H9 (cell line): ENCODE measurements at regions not wholly inside any gene's neighbourhood (a gene's known extent, or its start where the extent isn't known, plus 50 kb on each side); places are given as distances from the start of the nearest gene placed in this dataset.

Source experiments
- DNase-seq: peaks from one replicate; pipeline ENCODE4 v3.0.0-alpha.2; 2017
- H2AFZ ChIP-seq: one replicate; pipeline ENCODE4 v1.6.1; 2013; ENCODE audit warnings: mild to moderate bottlenecking, low read length, control low read depth, moderate library complexity
- H2AK5ac ChIP-seq: 2 replicates; pipeline ENCODE4 v1.6.1; 2013; ENCODE audit warnings: low read length, control low read depth, mixed read lengths; ENCODE audit not compliant: insufficient read length
- H2BK120ac ChIP-seq: one replicate; pipeline ENCODE4 v1.6.1; 2013; ENCODE audit warnings: low read depth, mild to moderate bottlenecking, low read length, control low read depth, inconsistent platforms; ENCODE audit not compliant: poor library complexity, severe bottlenecking
- H2BK12ac ChIP-seq: 2 replicates; pipeline ENCODE4 v1.6.1; 2013; ENCODE audit warnings: low read length, control low read depth, mixed read lengths, low read depth; ENCODE audit not compliant: insufficient read length
- H2BK15ac ChIP-seq: 2 replicates; pipeline ENCODE4 v1.6.1; 2013; ENCODE audit warnings: low read depth, low read length, control low read depth
- H2BK20ac ChIP-seq: one replicate; pipeline ENCODE4 v1.6.1; 2013; ENCODE audit warnings: low read depth, mild to moderate bottlenecking, low read length, control low read depth, inconsistent platforms; ENCODE audit not compliant: poor library complexity, severe bottlenecking
- H2BK5ac ChIP-seq: 2 replicates; pipeline ENCODE4 v1.6.1; 2013; ENCODE audit warnings: low read length, control low read depth, mixed read lengths; ENCODE audit not compliant: insufficient read length
- H3K14ac ChIP-seq: 2 replicates; pipeline ENCODE4 v1.6.1; 2013; ENCODE audit warnings: low read length, control low read depth; ENCODE audit not compliant: insufficient read depth
- H3K18ac ChIP-seq: 2 replicates; pipeline ENCODE4 v1.6.1; 2013; ENCODE audit warnings: low read depth, mild to moderate bottlenecking, mixed read lengths, low read length, control low read depth; ENCODE audit not compliant: insufficient read length
- H3K23ac ChIP-seq: 2 replicates; pipeline ENCODE4 v1.6.1; 2013; ENCODE audit warnings: low read length, control low read depth, mixed read lengths, low read depth; ENCODE audit not compliant: insufficient read length
- H3K23me2 ChIP-seq: 2 replicates; pipeline ENCODE4 v1.6.1; 2013; ENCODE audit warnings: low read depth, mild to moderate bottlenecking, mixed read lengths, low read length, control low read depth; ENCODE audit not compliant: insufficient read length, poor library complexity, severe bottlenecking
- H3K27ac ChIP-seq: 2 replicates; pipeline ENCODE4 v1.5.1; 2013; ENCODE audit warnings: low read length, control low read depth, mixed read lengths, low read depth; ENCODE audit not compliant: insufficient read length
- H3K27me3 ChIP-seq: 2 replicates; pipeline ENCODE4 v1.6.1; 2013; ENCODE audit warnings: low read length, control low read depth, inconsistent platforms; ENCODE audit not compliant: insufficient read depth
- H3K4ac ChIP-seq: 2 replicates; pipeline ENCODE4 v1.6.1; 2013; ENCODE audit warnings: low read depth, mild to moderate bottlenecking, control low read depth, inconsistent platforms, low read length, moderate library complexity
- H3K4me1 ChIP-seq: 2 replicates; pipeline ENCODE4 v1.6.1; 2013; ENCODE audit warnings: low read length, control low read depth, inconsistent platforms; ENCODE audit not compliant: insufficient read depth
- H3K4me2 ChIP-seq: 2 replicates; pipeline ENCODE4 v1.6.1; 2013; ENCODE audit warnings: low read length, control low read depth, mixed read lengths; ENCODE audit not compliant: insufficient read length, insufficient read depth
- H3K56ac ChIP-seq: 2 replicates; pipeline ENCODE4 v1.6.1; 2013; ENCODE audit warnings: low read depth, mild to moderate bottlenecking, mixed read lengths, low read length, control low read depth; ENCODE audit not compliant: insufficient read length
- H3K79me1 ChIP-seq: 2 replicates; pipeline ENCODE4 v1.6.1; 2013; ENCODE audit warnings: low read depth, mild to moderate bottlenecking, moderate library complexity, low read length, control low read depth, inconsistent platforms; ENCODE audit not compliant: insufficient read depth, poor library complexity, severe bottlenecking
- H3K79me2 ChIP-seq: 2 replicates; pipeline ENCODE4 v1.6.1; 2013; ENCODE audit warnings: low read length, control low read depth, inconsistent platforms; ENCODE audit not compliant: insufficient read depth
- H3K9ac ChIP-seq: 2 replicates; pipeline ENCODE4 v1.6.1; 2013; ENCODE audit warnings: low read length, control low read depth, mixed read lengths; ENCODE audit not compliant: insufficient read length; ENCODE audit errors: extremely low read depth
- H3K9me3 ChIP-seq: one replicate; pipeline ENCODE4 v1.6.1; 2013; ENCODE audit warnings: low read depth, low read length, inconsistent platforms; ENCODE audit not compliant: control insufficient read depth
- H3T11ph ChIP-seq: one replicate; pipeline ENCODE4 v1.6.1; 2013; ENCODE audit warnings: mild to moderate bottlenecking, low read length, control low read depth, inconsistent platforms
- H4K20me1 ChIP-seq: one replicate; pipeline ENCODE4 v1.6.1; 2013; ENCODE audit not compliant: control insufficient read depth, insufficient read length, insufficient read depth
- H4K5ac ChIP-seq: 2 replicates; pipeline ENCODE4 v1.6.1; 2013; ENCODE audit warnings: low read depth, mild to moderate bottlenecking, mixed read lengths, low read length, control low read depth; ENCODE audit not compliant: insufficient read length
- H4K8ac ChIP-seq: replicated peaks from 2 replicates; pipeline ENCODE4 v1.6.1; 2013; ENCODE audit warnings: low read length, control low read depth, mixed read lengths, low read depth; ENCODE audit not compliant: insufficient read length
- H4K91ac ChIP-seq: 2 replicates; pipeline ENCODE4 v1.6.1; 2013; ENCODE audit warnings: low read depth, mild to moderate bottlenecking, moderate library complexity, mixed read lengths, low read length, control low read depth; ENCODE audit not compliant: insufficient read length
- H3K27ac Mint-ChIP-seq, 3 experiments: 2 replicates in 2 of 3; 3 replicates in 1 of 3; pipeline ENCODE4 v1.8.0; 2020 to 2021; ENCODE audit warnings: mixed read lengths in 3 of 3, mild to moderate bottlenecking in 1 of 3, moderate library complexity in 1 of 3
- H3K27me3 Mint-ChIP-seq: 2 replicates; pipeline ENCODE4 v1.8.0; 2021; ENCODE audit warnings: low read depth, mild to moderate bottlenecking, moderate library complexity, mixed read lengths
- H3K36me3 Mint-ChIP-seq, 3 experiments: 2 replicates in 2 of 3; 3 replicates in 1 of 3; pipeline ENCODE4 v1.8.0; 2020 to 2021; ENCODE audit warnings: low read depth in 3 of 3, mixed read lengths in 3 of 3; ENCODE audit not compliant: insufficient read depth in 1 of 3
- H3K4me1 Mint-ChIP-seq, 2 experiments: 2 replicates each; pipeline ENCODE4 v1.8.0; 2020; ENCODE audit warnings: mixed read lengths in 2 of 2
- H3K4me3 Mint-ChIP-seq, 2 experiments: 2 replicates in 1 of 2; 3 replicates in 1 of 2; pipeline ENCODE4 v1.8.0; 2020 to 2021; ENCODE audit warnings: mild to moderate bottlenecking in 2 of 2, mixed read lengths in 2 of 2, moderate library complexity in 1 of 2
- H3K9me3 Mint-ChIP-seq, 2 experiments: 2 replicates in 1 of 2; 3 replicates in 1 of 2; pipeline ENCODE4 v1.8.0; 2020; ENCODE audit warnings: mild to moderate bottlenecking in 2 of 2, mixed read lengths in 2 of 2, moderate library complexity in 1 of 2
- WGBS: extraction: QIAGEN DNeasy Blood & Tissue Kit; methylation state at CpG from one replicate; pipeline ENCODE4 v1.1.7; 2013; ENCODE audit warnings: missing lambda C conversion rate, low lambda C conversion rate, mixed read lengths; ENCODE audit not compliant: insufficient read length; ENCODE audit errors: extremely low coverage; 5-methylcytosine and 5-hydroxymethylcytosine counted together
- TF ChIP-seq, protein P1 (sequence below): fragments of 200-600 bp; sonication (generic); conservative IDR thresholded peaks from 3 replicates; pipeline ENCODE4 v1.8.0; 2021; ENCODE audit warnings: antibody characterized with exemption, mild to moderate bottlenecking

DNA sequence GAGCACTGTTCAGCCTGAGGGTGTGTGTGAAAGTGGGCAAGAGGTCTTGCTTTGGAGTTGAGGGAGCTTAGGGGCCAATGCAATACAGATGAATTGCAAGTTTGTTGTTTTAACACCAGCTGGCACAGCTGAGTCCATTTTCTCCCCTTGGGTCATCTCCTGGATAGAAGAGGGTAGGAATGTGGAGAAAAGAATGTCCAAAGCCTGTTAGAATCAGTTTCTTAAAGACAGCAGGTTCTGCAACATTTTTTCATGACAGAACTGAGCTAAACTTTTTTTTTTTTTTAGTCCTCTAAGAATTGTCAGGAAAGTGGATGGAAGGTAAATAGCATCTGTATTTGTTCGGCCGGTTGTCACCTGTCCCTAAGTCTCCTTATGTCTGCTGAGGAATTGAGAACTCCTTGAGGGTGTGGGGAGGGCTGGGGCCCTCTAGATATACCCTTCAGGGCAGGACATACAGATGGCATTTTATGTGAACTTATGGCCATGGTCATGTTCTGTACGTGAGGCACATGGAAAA is 211.1 kb upstream of the CADM1 start:
- no peaks in the 10 kb centered on the region for H3K9me3 ChIP-seq
- no peak overlapping the region for H2AK5ac ChIP-seq
- H2BK15ac ChIP-seq, result no peak overlapping the region
- no CpG with 5 or more reads among the region's 3 CpGs for WGBS
- H3K9me3 Mint-ChIP-seq, result no peaks in the 10 kb centered on the region
- H3K27ac ChIP-seq, result no peak overlapping the region
- TF ChIP-seq, protein P1, sequence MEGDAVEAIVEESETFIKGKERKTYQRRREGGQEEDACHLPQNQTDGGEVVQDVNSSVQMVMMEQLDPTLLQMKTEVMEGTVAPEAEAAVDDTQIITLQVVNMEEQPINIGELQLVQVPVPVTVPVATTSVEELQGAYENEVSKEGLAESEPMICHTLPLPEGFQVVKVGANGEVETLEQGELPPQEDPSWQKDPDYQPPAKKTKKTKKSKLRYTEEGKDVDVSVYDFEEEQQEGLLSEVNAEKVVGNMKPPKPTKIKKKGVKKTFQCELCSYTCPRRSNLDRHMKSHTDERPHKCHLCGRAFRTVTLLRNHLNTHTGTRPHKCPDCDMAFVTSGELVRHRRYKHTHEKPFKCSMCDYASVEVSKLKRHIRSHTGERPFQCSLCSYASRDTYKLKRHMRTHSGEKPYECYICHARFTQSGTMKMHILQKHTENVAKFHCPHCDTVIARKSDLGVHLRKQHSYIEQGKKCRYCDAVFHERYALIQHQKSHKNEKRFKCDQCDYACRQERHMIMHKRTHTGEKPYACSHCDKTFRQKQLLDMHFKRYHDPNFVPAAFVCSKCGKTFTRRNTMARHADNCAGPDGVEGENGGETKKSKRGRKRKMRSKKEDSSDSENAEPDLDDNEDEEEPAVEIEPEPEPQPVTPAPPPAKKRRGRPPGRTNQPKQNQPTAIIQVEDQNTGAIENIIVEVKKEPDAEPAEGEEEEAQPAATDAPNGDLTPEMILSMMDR, result no peak
- H3K27ac Mint-ChIP-seq, result no peak overlapping the region
- H3K18ac ChIP-seq, result no peak overlapping the region
- no peaks in the 10 kb centered on the region for H3K4me1 ChIP-seq
- no peak overlapping the region for H3K4me3 Mint-ChIP-seq
- no peak overlapping the region for H4K5ac ChIP-seq
- no peak overlapping the region for H3K56ac ChIP-seq
- no peak overlapping the region for H3K14ac ChIP-seq
- no peak overlapping the region for H2BK5ac ChIP-seq
- no peak overlapping the region for H3K4me2 ChIP-seq
- H4K8ac ChIP-seq, result no peak overlapping the region
- H2BK12ac ChIP-seq, result no peak overlapping the region
- H3K36me3 Mint-ChIP-seq, result no peaks in the 10 kb centered on the region
- no peaks in the 10 kb centered on the region for H3K23me2 ChIP-seq
- no peaks in the 10 kb centered on the region for H3K27me3 ChIP-seq
- no peak overlapping the region for H2BK20ac ChIP-seq
- H3K79me2 ChIP-seq, result no peaks in the 10 kb centered on the region
- DNase-seq, result no peak
- no peak overlapping the region for H3K4ac ChIP-seq
- H3K27me3 Mint-ChIP-seq, result peaks cover 40% of the 10 kb centered on the region
- no peak overlapping the region for H4K91ac ChIP-seq
- H2AFZ ChIP-seq, result no peak overlapping the region
- no peak overlapping the region for H3T11ph ChIP-seq
- no peaks in the 10 kb centered on the region for H4K20me1 ChIP-seq
- H3K9ac ChIP-seq, result no peak overlapping the region
- H3K4me1 Mint-ChIP-seq, result peaks cover 7 to 18% of the 10 kb centered on the region in 2 experiments
- H2BK120ac ChIP-seq, result no peak overlapping the region
- H3K79me1 ChIP-seq, result no peaks in the 10 kb centered on the region
- no peak overlapping the region for H3K23ac ChIP-seq
